Activated CD4-positive, alpha-beta memory T cell treated with anti-CD3 and anti-CD28 coated beads, Interleukin-2, amount 10 ng/mL, durations not matched to agents 7 days and 5 days (primary cell): ENCODE measurements at regions not wholly inside any gene's neighbourhood (a gene's known extent, or its start where the extent isn't known, plus 50 kb on each side); places are given as distances from the start of the nearest gene placed in this dataset.

Experiments used
- CTCF ChIA-PET: fragments of 350-600 bp; sonication (Branson Sonifier 250); formaldehyde crosslinking; loops from one replicate; lab custom pipeline; 2021; ENCODE audit warnings: antibody characterized with exemption, inconsistent platforms; lab: Charles Lee
- POLR2A ChIA-PET: fragments of 350-600 bp; sonication (Branson Sonifier 250); formaldehyde crosslinking; loops from one replicate; lab custom pipeline; 2021; ENCODE audit warnings: antibody characterized with exemption; lab: Charles Lee
- DNase-seq: peaks from one replicate; pipeline ENCODE4 v3.0.0-alpha.2; 2020
- H3K27ac Mint-ChIP-seq: one replicate; pipeline ENCODE4 v1.8.0; 2021; ENCODE audit warnings: mild to moderate bottlenecking, mixed read lengths
- H3K27me3 Mint-ChIP-seq: one replicate; pipeline ENCODE4 v1.8.0; 2021; ENCODE audit warnings: mixed read lengths
- H3K36me3 Mint-ChIP-seq: one replicate; pipeline ENCODE4 v1.8.0; 2021; ENCODE audit warnings: low read depth, mixed read lengths
- H3K4me1 Mint-ChIP-seq: one replicate; pipeline ENCODE4 v1.8.0; 2021; ENCODE audit warnings: mixed read lengths
- H3K4me3 Mint-ChIP-seq: one replicate; pipeline ENCODE4 v1.8.0; 2021; ENCODE audit warnings: mild to moderate bottlenecking, mixed read lengths
- H3K9me3 Mint-ChIP-seq: one replicate; pipeline ENCODE4 v1.8.0; 2021; ENCODE audit warnings: mixed read lengths

GRCh38 chr5:15447209-15447608, 52.8 kb upstream of the FBXL7 start:
- no peaks in the 10 kb centered on the region for H3K36me3 Mint-ChIP-seq
- ChIA-PET POLR2A (no interaction called here), CTCF (no interaction called here)
- no peaks in the 10 kb centered on the region for H3K27me3 Mint-ChIP-seq
- H3K27ac Mint-ChIP-seq, result no peak overlapping the region
- H3K9me3 Mint-ChIP-seq, result peaks cover 10% of the 10 kb centered on the region
- H3K4me1 Mint-ChIP-seq, result no peaks in the 10 kb centered on the region
- no peak overlapping the region for H3K4me3 Mint-ChIP-seq
- no peak for DNase-seq

DNA sequence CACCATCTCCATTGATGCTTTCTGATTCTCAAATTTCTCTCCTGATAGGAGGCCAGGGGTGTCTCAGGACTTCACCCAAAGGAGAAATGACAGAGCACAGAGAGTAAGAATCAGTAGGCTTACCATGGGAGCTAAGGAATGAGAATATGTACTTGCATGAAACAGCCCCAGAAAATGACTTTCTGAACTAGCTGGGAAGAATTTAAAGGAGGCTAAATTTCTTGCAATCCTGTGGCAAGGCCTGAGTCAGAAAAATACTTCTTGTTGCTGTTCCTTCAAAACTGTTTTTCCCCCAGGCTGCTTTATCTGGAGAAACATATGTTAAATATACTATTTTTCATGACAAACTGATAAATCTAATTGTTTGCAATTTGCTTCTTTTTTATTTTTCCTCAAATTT, 53.4 kb upstream of the FBXL7 start:
- ChIA-PET POLR2A (no interaction called here), CTCF (no interaction called here)
- H3K4me3 Mint-ChIP-seq, result no peak overlapping the region
- no peaks in the 10 kb centered on the region for H3K27me3 Mint-ChIP-seq
- H3K4me1 Mint-ChIP-seq, result no peaks in the 10 kb centered on the region
- no peak overlapping the region for H3K27ac Mint-ChIP-seq
- peaks cover 12% of the 10 kb centered on the region for H3K9me3 Mint-ChIP-seq
- no peak for DNase-seq
- no peaks in the 10 kb centered on the region for H3K36me3 Mint-ChIP-seq

- CTCF ChIA-PET, result no interaction called here
- Mint-ChIP-seq H3K27me3 (no peaks in the 10 kb centered on the region), H3K4me1 (no peaks in the 10 kb centered on the region), H3K36me3 (no peaks in the 10 kb centered on the region), H3K27ac (no peak overlapping the region), H3K9me3 (peaks cover 8% of the 10 kb centered on the region), H3K4me3 (no peak overlapping the region)
- POLR2A ChIA-PET, result no interaction called here
- no peak for DNase-seq
These were observed 57.8 kb upstream of the FBXL7 start for GRCh38 chr5:15442193-15442570.

DNA sequence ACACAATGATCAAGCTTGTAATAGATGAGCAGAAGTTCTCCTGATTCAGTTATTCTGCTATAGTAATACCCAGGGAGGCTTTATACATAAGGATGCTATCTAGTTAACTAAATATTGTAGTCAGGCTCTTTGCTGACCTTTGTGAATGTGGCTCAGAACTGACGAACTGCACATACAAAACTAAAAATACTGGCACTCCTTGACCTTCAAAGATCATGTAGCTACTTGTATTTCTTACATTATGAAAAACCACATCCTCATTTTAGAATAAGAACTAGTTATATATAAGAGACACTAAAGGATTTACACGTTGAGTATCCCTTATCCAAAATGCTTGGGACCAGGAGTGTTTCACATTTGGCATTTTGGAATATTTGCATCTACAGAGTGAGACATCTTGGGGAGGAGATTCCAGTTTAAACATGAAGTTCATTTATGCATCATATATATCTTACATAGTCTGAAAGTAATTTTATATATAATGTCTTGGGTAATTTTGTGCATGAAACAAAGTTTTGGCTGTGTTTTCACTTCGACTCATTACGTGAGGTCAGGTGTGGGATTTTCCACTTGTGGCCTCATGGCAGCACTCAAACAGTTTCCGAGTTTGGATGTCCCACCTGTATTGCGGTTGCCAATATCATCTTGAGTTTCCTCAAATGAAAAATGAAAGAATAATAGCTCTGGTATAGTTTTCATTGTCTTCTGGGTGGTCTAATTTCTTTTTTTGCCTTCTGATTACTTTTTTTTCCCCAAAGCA, 58.4 kb upstream of the FBXL7 start:
- DNase-seq, result no peak
- ChIA-PET CTCF (no interaction called here), POLR2A (no interaction called here)
- no peaks in the 10 kb centered on the region for H3K36me3 Mint-ChIP-seq
- no peak overlapping the region for H3K27ac Mint-ChIP-seq
- peaks cover 8% of the 10 kb centered on the region for H3K9me3 Mint-ChIP-seq
- no peak overlapping the region for H3K4me3 Mint-ChIP-seq
- H3K4me1 Mint-ChIP-seq, result no peaks in the 10 kb centered on the region
- no peaks in the 10 kb centered on the region for H3K27me3 Mint-ChIP-seq

DNA sequence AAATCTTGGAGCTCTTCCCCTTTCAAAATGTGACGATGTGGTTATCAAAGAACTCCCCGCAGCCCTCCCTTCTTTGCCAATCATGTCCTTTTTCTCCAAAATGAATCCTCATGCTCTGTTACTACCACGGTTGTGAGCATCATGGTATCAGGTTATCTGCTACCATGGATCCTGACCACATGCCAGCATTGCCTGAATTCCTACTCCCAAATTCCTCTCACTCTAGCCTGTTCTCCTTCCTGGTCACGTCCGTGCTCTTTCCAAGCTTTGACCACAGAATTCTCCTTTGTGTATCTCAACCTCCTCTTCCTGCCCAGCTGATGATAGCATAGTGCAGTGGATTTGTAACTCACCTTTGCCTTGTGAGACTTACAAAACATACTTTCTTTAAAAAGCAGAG, 59.5 kb upstream of the FBXL7 start:
- Mint-ChIP-seq H3K4me1 (no peaks in the 10 kb centered on the region), H3K4me3 (no peak overlapping the region), H3K36me3 (no peaks in the 10 kb centered on the region), H3K27ac (no peak overlapping the region), H3K27me3 (no peaks in the 10 kb centered on the region), H3K9me3 (peaks cover 8% of the 10 kb centered on the region)
- POLR2A ChIA-PET, result no interaction called here
- CTCF ChIA-PET, result no interaction called here
- DNase-seq, result no peak

DNA sequence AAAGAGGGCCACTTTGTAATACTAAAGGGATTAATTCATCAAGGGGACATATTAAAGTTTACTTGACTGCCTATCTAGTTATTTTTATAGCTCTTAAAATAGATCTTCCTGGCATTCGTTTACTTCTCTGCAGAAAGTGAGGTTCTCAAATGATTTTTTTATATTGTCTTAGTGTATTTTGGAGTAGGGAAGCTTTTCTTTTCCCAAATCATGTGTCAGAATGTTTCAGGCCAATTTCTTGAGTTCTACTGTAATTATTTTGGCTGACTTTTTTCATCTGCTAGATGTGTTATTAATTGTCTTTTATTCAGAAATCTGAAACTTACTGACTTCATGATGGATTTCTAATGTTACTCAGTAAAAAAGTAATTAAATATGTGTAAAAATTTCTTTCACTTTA, 60.2 kb upstream of the FBXL7 start:
- no peaks in the 10 kb centered on the region for H3K36me3 Mint-ChIP-seq
- H3K4me3 Mint-ChIP-seq, result no peak overlapping the region
- peaks cover 8% of the 10 kb centered on the region for H3K9me3 Mint-ChIP-seq
- POLR2A ChIA-PET, result no interaction called here
- CTCF ChIA-PET, result no interaction called here
- no peak for DNase-seq
- no peaks in the 10 kb centered on the region for H3K27me3 Mint-ChIP-seq
- no peaks in the 10 kb centered on the region for H3K4me1 Mint-ChIP-seq
- H3K27ac Mint-ChIP-seq, result no peak overlapping the region

DNA sequence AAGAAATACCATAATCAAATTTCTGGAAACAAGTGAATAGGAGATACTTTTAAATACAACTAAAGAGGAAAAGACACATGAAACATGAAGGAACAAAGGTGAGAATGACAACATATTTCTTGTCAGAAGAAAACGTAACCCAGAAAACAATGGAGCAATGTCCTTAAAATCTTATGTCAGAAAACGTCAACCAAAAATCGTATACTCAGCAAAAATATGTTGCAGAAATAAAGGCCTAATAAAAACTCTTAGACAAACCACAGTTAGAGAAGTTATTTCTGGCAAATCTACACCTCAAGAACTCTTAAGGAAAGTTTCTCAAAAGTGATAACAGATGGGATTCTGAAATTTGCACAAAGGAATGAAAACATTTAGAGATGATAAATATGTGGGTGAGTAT, 66.3 kb upstream of the FBXL7 start:
- Mint-ChIP-seq H3K9me3 (peaks cover 2% of the 10 kb centered on the region), H3K4me3 (no peak overlapping the region), H3K27ac (no peak overlapping the region), H3K4me1 (no peaks in the 10 kb centered on the region), H3K27me3 (no peaks in the 10 kb centered on the region), H3K36me3 (no peaks in the 10 kb centered on the region)
- ChIA-PET POLR2A (no interaction called here), CTCF (no interaction called here)
- no peak for DNase-seq

- Mint-ChIP-seq H3K27ac (no peak overlapping the region), H3K4me3 (no peak overlapping the region), H3K27me3 (no peaks in the 10 kb centered on the region), H3K9me3 (peaks cover 2% of the 10 kb centered on the region), H3K36me3 (no peaks in the 10 kb centered on the region), H3K4me1 (no peaks in the 10 kb centered on the region)
- DNase-seq, result no peak
- CTCF ChIA-PET, result no interaction called here
- POLR2A ChIA-PET, result no interaction called here
These were observed 68.1 kb upstream of the FBXL7 start for GRCh38 chr5:15431923-15432322.

DNA sequence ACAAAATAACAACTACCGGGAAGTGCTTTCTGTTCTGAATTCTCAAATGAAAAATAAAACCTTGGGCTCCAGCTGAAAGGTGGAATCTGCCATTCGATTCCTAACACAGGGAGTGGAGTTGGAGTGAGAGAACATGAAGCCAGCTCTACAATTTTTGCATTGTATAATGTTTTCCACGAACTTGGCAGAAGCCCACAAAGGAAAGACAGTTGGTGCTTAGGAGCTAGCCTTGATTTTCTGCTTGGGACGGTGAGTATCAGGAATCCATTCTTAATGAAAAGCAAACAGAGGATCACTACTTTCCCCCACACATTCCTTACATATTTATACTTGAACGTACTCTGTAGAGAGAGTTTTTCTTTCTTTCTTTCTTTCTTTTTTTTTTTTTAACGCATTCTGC, 74.2 kb upstream of the FBXL7 start:
- POLR2A ChIA-PET, result no interaction called here
- Mint-ChIP-seq H3K27ac (no peak overlapping the region), H3K4me3 (no peak overlapping the region), H3K27me3 (no peaks in the 10 kb centered on the region), H3K4me1 (no peaks in the 10 kb centered on the region), H3K36me3 (no peaks in the 10 kb centered on the region), H3K9me3 (peaks cover 6% of the 10 kb centered on the region)
- DNase-seq, result no peak
- CTCF ChIA-PET, result no interaction called here

DNA sequence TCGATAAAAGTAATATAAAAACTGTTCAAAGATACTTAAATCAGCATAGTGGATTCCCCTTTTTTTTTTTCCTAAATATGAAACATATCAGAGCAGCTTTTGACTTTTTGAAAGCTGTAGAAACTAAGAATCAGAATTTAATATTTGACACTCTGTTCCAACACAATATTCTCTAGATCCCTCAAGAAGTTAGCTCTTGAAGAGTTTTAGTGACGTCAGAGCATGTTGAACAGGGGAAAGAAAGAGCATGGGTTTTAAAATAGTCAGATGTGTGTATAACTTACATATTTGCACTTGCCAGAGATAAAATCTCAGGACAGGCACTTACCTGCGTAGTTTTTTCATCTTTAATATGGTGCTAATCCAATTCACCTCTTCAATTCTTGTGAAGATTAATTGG, 75.2 kb upstream of the FBXL7 start:
- CTCF ChIA-PET, result no interaction called here
- Mint-ChIP-seq H3K36me3 (no peaks in the 10 kb centered on the region), H3K9me3 (peaks cover 11% of the 10 kb centered on the region), H3K4me1 (no peaks in the 10 kb centered on the region), H3K27ac (no peak overlapping the region), H3K27me3 (no peaks in the 10 kb centered on the region), H3K4me3 (no peak overlapping the region)
- POLR2A ChIA-PET, result no interaction called here
- DNase-seq, result no peak

- POLR2A ChIA-PET, result no interaction called here
- CTCF ChIA-PET, result no interaction called here
- no peak overlapping the region for H3K27ac Mint-ChIP-seq
- no peak overlapping the region for H3K4me3 Mint-ChIP-seq
- H3K27me3 Mint-ChIP-seq, result no peaks in the 10 kb centered on the region
- H3K4me1 Mint-ChIP-seq, result no peaks in the 10 kb centered on the region
- DNase-seq, result no peak
- H3K9me3 Mint-ChIP-seq, result peaks cover 17% of the 10 kb centered on the region
- H3K36me3 Mint-ChIP-seq, result no peaks in the 10 kb centered on the region
These were observed 78.0 kb upstream of the FBXL7 start for GRCh38 chr5:15421921-15422412.

GRCh38 chr5:15421381-15421780, 78.6 kb upstream of the FBXL7 start:
- Mint-ChIP-seq H3K4me1 (no peaks in the 10 kb centered on the region), H3K36me3 (no peaks in the 10 kb centered on the region), H3K27me3 (no peaks in the 10 kb centered on the region), H3K27ac (no peak overlapping the region), H3K9me3 (peaks cover 19% of the 10 kb centered on the region), H3K4me3 (no peak overlapping the region)
- DNase-seq, result no peak
- ChIA-PET POLR2A (no interaction called here), CTCF (no interaction called here)

- ChIA-PET CTCF (no interaction called here), POLR2A (no interaction called here)
- H3K9me3 Mint-ChIP-seq, result peaks cover 20% of the 10 kb centered on the region
- H3K36me3 Mint-ChIP-seq, result no peaks in the 10 kb centered on the region
- no peak overlapping the region for H3K27ac Mint-ChIP-seq
- no peak for DNase-seq
- no peak overlapping the region for H3K4me3 Mint-ChIP-seq
- no peaks in the 10 kb centered on the region for H3K27me3 Mint-ChIP-seq
- no peaks in the 10 kb centered on the region for H3K4me1 Mint-ChIP-seq
These were observed 79.8 kb upstream of the FBXL7 start for GRCh38 chr5:15420201-15420600.

GRCh38 chr5:15417156-15417555, 82.8 kb upstream of the FBXL7 start:
- Mint-ChIP-seq H3K9me3 (peaks cover 34% of the 10 kb centered on the region), H3K27ac (no peak overlapping the region), H3K27me3 (no peaks in the 10 kb centered on the region), H3K4me1 (no peaks in the 10 kb centered on the region), H3K4me3 (no peak overlapping the region), H3K36me3 (no peaks in the 10 kb centered on the region)
- ChIA-PET POLR2A (no interaction called here), CTCF (no interaction called here)
- DNase-seq, result no peak
